Stimulated activated CD4-positive, alpha-beta T cell treated with anti-CD3 and anti-CD28 coated beads, Interleukin-1b, Interleukin-23, amount 100 ng/mL, for 48 hours (primary cell): ENCODE measurements at regions not wholly inside any gene's neighbourhood (a gene's known extent, or its start where the extent isn't known, plus 50 kb on each side); places are given as distances from the start of the nearest gene placed in this dataset.
"Not testable (repeated sequence)": the region's sequence is repeated elsewhere in the genome, so short reads cannot be mapped to it uniquely, and the experiment has no call there.

Source experiments
- DNase-seq: peaks from one replicate; pipeline ENCODE4 v3.0.0-alpha.2; 2020

DNA sequence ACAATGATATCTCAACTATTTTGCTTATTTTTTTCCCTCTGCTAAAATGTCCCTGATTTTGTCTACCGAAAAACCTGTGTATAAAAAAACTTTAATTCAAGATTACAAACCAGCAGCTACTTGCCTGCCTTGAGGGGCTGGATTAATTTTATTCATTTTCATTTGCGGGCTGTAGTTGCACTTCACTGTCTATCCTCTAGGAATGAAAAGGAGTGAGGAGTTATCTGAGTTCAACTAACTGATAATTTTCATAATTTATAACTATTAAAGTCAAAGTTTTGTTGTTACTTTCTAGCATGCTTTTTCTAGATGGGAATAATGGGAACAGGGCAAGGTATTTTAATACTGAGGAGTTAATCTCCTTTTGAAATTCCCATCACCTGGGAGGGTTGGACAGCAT is 50.3 kb upstream of the AGTPBP1 start:
- DNase-seq, result not testable (repeated sequence)

DNA sequence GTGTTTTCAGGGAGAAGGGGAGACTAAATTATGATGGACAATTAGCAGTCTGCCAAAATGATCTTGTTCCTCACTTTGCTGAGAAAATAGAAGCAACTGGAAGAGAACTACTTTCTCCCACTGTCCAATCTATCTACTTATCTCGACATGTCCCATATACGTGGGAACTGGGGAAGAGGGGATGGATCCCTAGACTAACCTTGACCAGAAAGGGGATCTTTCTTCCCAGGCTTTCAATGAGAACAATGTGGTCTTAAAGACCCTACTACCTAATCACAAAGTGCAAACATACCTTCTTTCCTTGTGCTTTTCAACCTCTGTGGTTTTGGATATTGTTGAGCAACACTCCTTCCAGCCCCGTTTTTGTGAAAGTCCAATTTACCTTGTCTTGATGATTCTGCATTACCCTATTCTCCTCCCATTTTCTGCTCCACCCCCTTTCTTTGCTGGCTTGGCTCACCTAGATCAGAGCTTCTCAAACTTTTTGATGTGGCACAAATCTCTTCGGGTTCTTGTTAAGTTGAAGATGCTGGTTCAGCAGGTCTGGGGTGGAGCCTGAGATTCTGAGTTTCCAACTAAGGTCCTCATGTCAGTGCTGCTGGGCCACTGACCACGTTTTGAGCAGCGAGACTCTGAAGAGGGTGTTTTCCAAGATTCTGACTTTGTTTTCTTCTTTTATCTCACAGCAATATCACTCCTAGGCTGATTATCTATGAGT is 61.4 kb upstream of the AGTPBP1 start:
- DNase-seq, result not testable (repeated sequence)

GRCh38 chr9:85804847-85805133 is 63.0 kb upstream of the AGTPBP1 start:
- DNase-seq, result not testable (repeated sequence)

DNA sequence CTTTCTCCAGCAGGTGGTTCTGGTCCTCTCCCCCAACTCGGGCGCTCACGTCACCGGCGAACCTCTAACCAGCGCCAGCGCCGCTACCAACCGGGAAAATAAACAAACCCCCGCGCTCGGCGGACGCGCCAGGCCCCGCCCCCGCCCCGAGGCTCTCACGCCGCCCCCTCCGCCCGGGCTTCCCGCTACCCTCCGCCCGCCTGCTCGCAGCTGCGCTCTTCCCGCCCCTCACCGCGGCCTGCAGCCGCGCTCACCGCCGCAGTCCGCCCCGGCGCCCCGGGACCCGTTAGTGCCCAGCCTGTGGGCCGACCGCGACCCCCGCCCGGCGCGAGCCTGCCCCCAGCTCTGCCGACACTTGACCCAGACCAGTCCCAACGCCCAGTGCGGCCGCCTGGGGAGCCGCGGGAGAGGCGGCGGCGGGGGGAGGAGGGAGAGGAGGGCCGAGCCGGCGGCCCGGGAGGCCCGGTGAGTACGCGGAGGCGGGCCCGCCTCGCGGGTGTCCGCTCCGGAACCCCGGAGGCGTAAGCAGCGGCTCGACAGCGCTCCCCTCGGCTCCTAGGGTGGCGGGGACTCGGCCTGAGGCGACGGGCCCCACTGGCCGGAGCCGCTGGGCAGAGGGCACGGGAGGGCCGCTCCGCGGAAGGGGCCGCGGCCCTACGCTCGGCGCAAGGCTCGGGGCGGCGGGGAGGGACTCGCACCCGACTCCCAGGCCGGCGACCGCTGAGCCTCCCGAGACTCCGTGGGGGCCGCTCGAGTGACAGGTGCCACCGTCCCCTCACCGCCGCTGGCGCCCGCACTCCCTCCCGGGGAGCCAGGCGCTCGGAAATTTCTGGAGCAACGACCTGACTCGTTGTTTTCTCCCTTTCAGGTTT is 63.6 kb upstream of the AGTPBP1 start:
- peak; percentile 73 for DNase-seq

- not testable (repeated sequence) for DNase-seq
Measured at GRCh38 chr9:85808329-85808728, 66.6 kb upstream of the AGTPBP1 start.

GRCh38 chr9:85813388-85813787 is 71.6 kb upstream of the AGTPBP1 start:
- DNase-seq, result not testable (repeated sequence)

DNA sequence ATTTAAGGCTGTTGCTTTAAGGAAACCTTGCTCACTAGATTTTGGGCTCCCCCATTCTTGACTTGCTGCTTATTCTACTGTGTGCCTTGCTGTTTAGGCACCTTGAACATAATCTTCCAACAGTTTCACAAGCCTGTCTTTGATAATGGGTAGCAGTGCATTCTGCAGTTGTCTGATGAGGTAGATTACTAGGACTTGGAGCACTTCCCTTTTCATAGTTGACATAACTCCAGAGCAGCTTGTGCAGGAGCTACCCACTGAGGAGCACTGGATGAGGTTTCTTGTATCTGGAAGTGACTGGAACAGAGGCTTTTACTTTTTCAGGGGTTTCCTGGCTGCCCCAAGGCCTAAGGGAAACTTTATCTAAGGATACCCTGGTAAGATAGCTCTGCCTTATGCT is 73.0 kb upstream of the AGTPBP1 start:
- DNase-seq, result not testable (repeated sequence)

GRCh38 chr9:85818971-85819370 is 77.2 kb upstream of the AGTPBP1 start:
- not testable (repeated sequence) for DNase-seq

- not testable (repeated sequence) for DNase-seq
Measured at GRCh38 chr9:85820598-85820997, 78.8 kb upstream of the AGTPBP1 start.

DNA sequence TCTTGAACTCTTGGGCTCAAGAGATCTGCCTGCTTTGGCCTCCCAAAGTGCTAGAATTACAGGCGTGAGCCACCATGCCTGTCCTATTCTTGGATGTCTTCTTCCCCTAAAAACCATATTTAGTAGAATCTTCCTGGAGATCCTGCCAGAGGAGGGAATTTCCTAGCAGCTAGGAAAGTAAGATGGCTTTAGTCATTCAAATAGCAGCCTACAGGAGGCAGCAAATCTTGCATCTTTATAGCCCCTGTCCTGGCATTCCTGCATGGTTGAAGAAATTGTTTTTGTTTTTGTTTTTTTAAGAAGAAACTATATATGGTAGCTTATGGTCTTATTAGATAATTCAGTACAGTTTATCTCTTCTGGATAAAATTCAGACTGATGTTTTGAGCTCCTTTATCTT is 83.2 kb upstream of the AGTPBP1 start:
- not testable (repeated sequence) for DNase-seq

DNA sequence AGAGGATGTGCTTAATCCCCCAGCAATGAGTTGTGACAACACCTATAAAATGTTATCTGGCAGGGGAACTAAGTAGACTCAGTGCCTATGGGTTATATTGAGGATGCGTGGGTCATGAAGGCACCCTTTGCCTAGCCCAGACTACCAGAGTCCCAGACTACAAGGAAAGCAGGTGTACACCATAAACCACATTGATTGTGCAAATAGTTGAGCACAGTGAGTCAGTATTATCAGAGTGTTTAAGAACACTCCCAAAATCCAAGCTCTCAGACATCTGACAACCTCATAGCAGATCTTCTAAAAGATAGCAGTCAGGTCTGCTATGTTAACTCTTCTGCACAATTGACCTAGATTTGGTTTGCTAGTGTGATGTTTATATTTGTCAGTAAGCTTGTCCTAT is 92.8 kb upstream of the AGTPBP1 start:
- not testable (repeated sequence) for DNase-seq

DNA sequence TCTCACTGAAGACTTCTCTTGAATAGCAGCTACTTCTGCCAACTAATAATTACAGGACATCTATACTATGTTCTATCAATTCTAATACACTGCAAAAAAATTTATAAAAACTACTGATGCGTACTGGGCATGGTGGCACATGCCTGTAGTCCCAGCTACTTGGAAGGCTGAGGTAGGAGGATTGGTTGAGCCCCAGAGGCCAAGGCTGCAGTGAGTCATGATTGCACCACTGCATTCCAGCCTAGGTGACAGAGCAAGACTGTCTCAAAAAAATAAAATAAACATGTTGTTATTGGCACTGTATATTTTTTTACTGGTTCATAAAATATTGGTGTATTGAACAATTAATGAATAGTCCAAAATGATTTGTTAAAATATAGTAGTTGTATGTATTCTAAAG is 97.0 kb upstream of the NAA35 start:
- DNase-seq, result not testable (repeated sequence)

DNA sequence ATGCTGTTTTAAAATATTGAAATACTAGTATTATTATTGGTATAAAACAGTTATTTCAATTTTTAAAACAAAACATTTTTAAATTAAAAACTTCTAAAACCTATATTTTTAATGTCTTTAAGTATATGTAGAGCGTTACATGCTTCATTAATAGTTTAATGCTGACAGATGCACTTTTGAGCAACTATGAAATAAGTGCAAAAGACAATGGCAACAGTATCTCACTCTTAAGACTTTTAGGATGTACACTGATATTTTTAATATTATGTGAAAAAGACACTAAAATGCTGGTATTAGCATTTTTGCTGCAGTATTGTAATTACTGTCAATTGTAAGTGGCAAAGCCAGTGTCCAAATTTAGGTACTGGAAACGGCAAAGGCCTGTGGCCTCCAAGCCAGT is 93.2 kb upstream of the NAA35 start:
- not testable (repeated sequence) for DNase-seq

- DNase-seq, result no peak
Measured at GRCh38 chr9:85858056-85858750, 82.7 kb upstream of the NAA35 start.

- DNase-seq, result peak; percentile 6
Measured at GRCh38 chr9:85859765-85860164, 81.2 kb upstream of the NAA35 start.

GRCh38 chr9:85861882-85862281 is 79.1 kb upstream of the NAA35 start:
- DNase-seq, result not testable (repeated sequence)

GRCh38 chr9:85863875-85864274 is 77.1 kb upstream of the NAA35 start:
- no peak for DNase-seq

DNA sequence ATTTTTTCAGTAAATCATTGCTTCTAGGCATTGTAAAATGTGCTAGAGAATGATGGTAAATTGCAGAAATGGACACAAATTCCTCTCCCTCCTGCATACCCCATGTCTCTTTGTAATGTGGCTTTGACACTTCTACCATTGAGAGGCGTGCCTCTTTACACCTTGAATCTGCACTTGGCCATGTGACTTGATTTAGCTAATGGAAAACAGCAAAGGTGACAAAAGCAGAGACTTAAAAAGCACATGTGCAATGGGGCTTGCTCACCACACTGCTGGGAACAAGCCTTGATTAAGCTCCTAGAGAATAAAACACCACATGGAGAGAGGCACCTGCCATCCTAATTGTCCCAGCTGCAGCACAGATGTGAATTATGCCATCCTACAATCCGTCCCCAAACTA is 69.9 kb upstream of the NAA35 start:
- no peak for DNase-seq

- DNase-seq, result not testable (repeated sequence)
Measured at GRCh38 chr9:85871683-85872082, 69.3 kb upstream of the NAA35 start.

DNA sequence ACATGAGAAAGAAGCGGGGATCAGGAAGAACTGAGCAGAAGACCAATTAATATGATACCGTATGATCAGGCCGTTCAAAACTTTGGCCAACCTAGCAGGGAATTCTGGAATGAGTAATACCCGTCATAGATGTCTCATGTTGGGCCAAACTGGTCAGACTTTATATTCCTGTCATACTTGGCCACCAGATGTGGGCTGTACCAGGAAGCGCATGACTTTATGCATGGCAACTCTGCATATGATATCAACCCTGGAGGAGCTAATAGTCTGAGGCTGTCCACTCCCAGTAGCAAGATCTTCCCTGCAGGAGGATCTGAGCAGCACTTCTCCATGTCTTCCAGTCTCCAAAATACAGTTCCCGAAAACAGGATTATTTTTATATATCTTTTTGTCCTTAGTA is 68.5 kb upstream of the NAA35 start:
- no peak for DNase-seq

DNA sequence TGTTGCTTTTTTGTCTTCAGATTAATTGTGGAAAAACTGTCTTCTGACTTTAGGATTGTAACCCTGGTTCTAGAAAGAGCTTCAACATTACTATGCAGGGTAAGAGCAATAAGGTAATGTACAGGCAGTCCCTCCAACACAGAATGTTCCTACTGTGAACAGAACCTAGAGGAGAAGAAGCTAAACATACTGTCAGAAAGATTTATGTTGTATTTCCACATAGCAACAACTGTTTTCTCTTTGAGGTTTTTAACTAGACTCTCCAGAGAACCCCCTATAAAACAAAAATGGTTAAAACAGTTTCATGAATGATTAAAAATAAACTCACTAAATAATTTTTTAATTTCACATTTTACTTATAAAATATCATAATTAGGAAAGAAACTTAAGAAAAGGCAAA is 64.3 kb upstream of the NAA35 start:
- DNase-seq, result no peak

GRCh38 chr9:85878872-85879597 is 61.9 kb upstream of the NAA35 start:
- DNase-seq, result not testable (repeated sequence)

DNA sequence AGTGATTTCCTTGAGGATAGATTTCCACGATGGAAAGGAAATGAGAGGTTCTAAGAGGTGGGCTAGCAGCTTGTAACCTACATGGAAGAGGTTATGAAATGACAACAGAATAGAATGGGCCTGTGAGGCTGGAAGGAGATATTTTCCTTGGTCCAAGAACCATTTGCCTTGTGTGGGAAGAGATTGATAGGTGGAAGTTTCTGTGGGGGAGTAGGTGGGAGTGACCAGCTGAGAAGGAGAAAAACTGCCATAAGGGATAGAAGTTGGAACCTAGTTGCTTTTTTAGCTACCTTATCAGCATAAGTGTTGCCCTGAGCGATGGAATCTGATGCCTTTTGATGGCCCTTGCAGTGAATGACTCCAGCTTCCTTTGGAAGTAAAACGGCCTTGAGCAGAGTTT is 60.4 kb upstream of the NAA35 start:
- DNase-seq, result not testable (repeated sequence)
